ENCODE measurements at regions not wholly inside any gene's neighbourhood (a gene's known extent, or its start where the extent isn't known, plus 50 kb on each side); places are given as distances from the start of the nearest gene placed in this dataset.

- no peak for DNase-seq
These were observed 82.1 kb upstream of the STAC start for GRCh38 chr3:36298188-36298587.

DNA sequence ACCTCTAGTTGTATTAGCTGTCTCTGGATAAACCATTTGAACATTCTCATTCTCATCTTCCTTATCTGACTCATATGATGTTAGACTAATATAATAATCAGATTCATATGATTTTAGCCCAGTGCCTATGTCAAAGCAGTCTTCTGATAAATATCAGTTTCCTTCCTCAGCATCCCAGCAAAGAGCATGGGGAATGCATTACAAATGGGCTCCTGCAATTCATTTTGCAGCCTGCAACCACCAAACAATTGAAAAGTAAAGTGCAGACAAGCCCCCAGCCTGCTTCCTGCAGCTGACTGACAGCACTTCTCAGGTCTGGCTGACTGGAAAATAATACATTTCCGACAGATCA lies 78.2 kb upstream of the STAC start:
- DNase-seq: no peak

GRCh38 chr3:36302626-36303025 lies 77.7 kb upstream of the STAC start:
- DNase-seq: no peak

DNA sequence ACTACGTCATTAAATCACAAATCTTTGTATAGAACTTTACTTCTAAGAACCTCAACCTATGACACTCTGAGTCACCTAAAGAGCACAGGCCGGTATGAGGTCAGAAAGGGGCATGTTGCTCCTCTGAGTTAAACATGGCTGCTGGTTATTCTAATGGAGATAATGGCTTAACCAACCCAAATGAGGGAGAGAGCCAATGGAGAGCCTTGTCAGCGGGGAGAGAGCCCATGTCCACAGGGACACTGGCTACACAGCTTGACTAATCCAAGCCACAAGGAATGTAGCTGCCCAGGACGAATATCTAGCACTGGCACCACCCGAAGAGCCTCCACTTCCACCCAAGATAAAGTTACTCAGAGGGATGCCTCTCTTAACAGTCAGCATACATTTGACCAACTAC lies 77.0 kb upstream of the STAC start:
- DNase-seq: no peak

- no peak for DNase-seq
These were observed 74.3 kb upstream of the STAC start for GRCh38 chr3:36305929-36306520.

DNA sequence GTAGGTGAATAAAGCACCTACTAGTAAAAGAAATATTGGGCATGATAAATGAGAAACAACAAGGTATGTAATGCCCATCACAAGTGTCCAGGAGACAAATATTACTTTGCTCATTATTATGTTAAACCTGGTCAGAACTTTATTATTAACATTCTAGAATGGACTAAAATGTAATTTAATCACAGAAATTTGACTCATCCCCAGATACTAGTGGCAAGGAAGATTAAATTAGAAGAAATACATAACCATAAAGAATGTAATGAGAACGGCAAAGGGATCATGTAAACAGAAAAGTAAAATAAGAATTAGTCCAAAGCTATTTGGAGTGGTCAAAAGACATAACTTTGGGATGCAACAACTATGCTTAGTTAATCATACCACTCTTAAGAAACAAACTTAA lies 71.2 kb upstream of the STAC start:
- no peak for DNase-seq

DNA sequence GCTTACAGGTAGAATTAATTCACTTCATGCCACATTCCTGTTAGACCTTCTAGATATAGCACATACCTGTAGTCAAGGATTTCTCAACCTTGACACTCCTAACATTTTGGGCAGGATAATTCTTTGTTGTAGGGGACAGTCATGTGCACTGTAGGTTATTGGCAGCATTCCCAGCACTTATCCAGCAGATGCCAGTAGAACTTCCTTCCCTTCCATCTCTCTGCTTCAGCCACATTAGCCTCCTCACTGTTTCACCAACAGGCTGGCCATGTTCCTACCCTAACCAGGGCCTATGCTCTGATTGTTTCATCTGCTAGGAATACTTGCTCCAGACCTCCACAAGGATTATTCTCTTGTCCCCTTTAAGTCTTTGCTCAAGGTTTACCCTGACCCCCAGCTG lies 68.0 kb upstream of the STAC start:
- no peak for DNase-seq

- no peak for DNase-seq
These were observed 62.4 kb upstream of the STAC start for GRCh38 chr3:36317915-36318314.

DNA sequence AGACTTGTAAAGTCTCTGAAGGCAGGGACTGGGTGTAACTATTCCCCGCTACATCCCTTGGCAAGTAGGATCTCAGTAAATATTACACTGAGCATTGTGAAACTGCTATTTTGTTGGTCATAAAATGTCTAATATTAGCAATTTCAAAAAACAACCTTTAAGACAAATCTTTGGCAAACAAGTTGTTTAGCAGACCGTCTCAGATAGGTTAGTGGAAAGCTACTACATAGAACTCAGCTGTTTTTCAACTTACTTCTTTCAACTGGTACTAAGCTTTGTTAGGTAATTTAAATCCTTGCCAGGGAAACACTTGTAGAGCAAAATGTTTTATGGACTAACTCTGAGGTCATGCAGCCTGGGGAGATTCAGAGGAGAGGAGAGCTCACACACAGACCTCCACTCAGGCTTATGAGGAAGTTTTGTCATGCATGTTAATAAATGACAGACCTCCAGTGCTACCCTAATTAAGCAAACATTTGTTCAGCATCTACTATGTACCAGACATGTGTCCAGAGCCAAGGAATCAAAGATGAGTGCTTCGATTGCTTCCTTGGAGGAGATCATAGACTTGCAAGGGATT lies 61.6 kb upstream of the STAC start:
- no peak for DNase-seq

DNA sequence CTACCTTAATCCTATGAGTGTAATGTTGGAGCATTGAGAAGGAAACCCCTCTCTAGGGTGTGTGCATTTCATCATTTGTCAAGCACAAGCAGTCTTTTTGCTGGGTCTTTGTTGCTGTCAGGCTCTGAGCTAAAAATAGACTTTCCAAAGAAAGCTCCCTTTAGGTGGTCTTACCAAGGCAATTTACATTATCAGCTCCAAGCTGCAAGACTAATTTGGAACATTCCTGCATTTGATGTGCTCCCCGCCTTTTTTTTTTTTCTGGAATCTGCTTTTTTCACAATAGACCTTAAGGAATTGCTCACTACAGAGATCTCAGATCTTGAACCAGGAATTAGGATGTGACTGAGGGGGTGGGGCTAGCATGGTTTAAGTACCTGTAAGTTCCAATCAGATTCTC lies 60.6 kb upstream of the STAC start:
- DNase-seq: no peak
